ENCODE measurements at regions not wholly inside any gene's neighbourhood (a gene's known extent, or its start where the extent isn't known, plus 50 kb on each side); places are given as distances from the start of the nearest gene placed in this dataset.
"Not testable (repeated sequence)": the region's sequence is repeated elsewhere in the genome, so short reads cannot be mapped to it uniquely, and the experiment has no call there.

- H3K9ac ChIP-seq (ENCODE audit: low read depth, low read length) = no peak overlapping the region
- H3K36me3 ChIP-seq (ENCODE audit: control insufficient read depth, insufficient read depth, low read length) = no peaks in the 10 kb centered on the region
- no peaks in the 10 kb centered on the region for H3K27me3 ChIP-seq (ENCODE audit: control insufficient read depth, insufficient read depth, low read length)
- H3K4me3 ChIP-seq (ENCODE audit: low read depth, low read length) = no peak overlapping the region
- H3K9me3 ChIP-seq (ENCODE audit: control insufficient read depth, insufficient read depth, low read length) = peaks cover 40% of the 10 kb centered on the region
- no peaks in the 10 kb centered on the region for H3K4me1 ChIP-seq (ENCODE audit: control insufficient read depth, insufficient read depth, low read length)
- H3K27ac ChIP-seq (ENCODE audit: low read depth, low read length) = no peak overlapping the region
Measured at GRCh38 chr12:131422187-131422520, 288.7 kb upstream of the SFSWAP start.

- no peaks in the 10 kb centered on the region for H3K27me3 ChIP-seq (ENCODE audit: control insufficient read depth, insufficient read depth, low read length)
- H3K36me3 ChIP-seq (ENCODE audit: control insufficient read depth, insufficient read depth, low read length) = no peaks in the 10 kb centered on the region
- no peaks in the 10 kb centered on the region for H3K4me1 ChIP-seq (ENCODE audit: control insufficient read depth, insufficient read depth, low read length)
- H3K9me3 ChIP-seq (ENCODE audit: control insufficient read depth, insufficient read depth, low read length) = peaks cover 34% of the 10 kb centered on the region
- H3K27ac ChIP-seq (ENCODE audit: low read depth, low read length) = no peak overlapping the region
- H3K9ac ChIP-seq (ENCODE audit: low read depth, low read length) = no peak overlapping the region
- H3K4me3 ChIP-seq (ENCODE audit: low read depth, low read length) = no peak overlapping the region
Measured at GRCh38 chr12:131422744-131423143, 288.1 kb upstream of the SFSWAP start.

GRCh38 chr12:131424270-131424669 is 286.6 kb upstream of the SFSWAP start:
- Histone ChIP-seq H3K27ac (ENCODE audit: low read depth, low read length) (no peak overlapping the region), H3K9me3 (ENCODE audit: control insufficient read depth, insufficient read depth, low read length) (peaks cover 25% of the 10 kb centered on the region), H3K4me1 (ENCODE audit: control insufficient read depth, insufficient read depth, low read length) (no peaks in the 10 kb centered on the region), H3K36me3 (ENCODE audit: control insufficient read depth, insufficient read depth, low read length) (no peaks in the 10 kb centered on the region), H3K9ac (ENCODE audit: low read depth, low read length) (no peak overlapping the region), H3K27me3 (ENCODE audit: control insufficient read depth, insufficient read depth, low read length) (no peaks in the 10 kb centered on the region), H3K4me3 (ENCODE audit: low read depth, low read length) (no peak overlapping the region)

GRCh38 chr12:131425112-131426075 is 285.5 kb upstream of the SFSWAP start:
- H3K9ac ChIP-seq (ENCODE audit: low read depth, low read length) = no peak overlapping the region
- H3K27me3 ChIP-seq (ENCODE audit: control insufficient read depth, insufficient read depth, low read length) = no peaks in the 10 kb centered on the region

GRCh38 chr12:131428091-131428685 is 282.7 kb upstream of the SFSWAP start:
- Histone ChIP-seq H3K9ac (ENCODE audit: low read depth, low read length) (no peak overlapping the region), H3K9me3 (ENCODE audit: control insufficient read depth, insufficient read depth, low read length) (peaks cover 25% of the 10 kb centered on the region), H3K4me1 (ENCODE audit: control insufficient read depth, insufficient read depth, low read length) (no peaks in the 10 kb centered on the region), H3K27me3 (ENCODE audit: control insufficient read depth, insufficient read depth, low read length) (no peaks in the 10 kb centered on the region), H3K27ac (ENCODE audit: low read depth, low read length) (no peak overlapping the region), H3K4me3 (ENCODE audit: low read depth, low read length) (no peak overlapping the region), H3K36me3 (ENCODE audit: control insufficient read depth, insufficient read depth, low read length) (no peaks in the 10 kb centered on the region)

More at GRCh38 chr12:131425112-131426075, 285.5 kb upstream of the SFSWAP start:
- Histone ChIP-seq H3K4me3 (ENCODE audit: low read depth, low read length) (no peak overlapping the region), H3K36me3 (ENCODE audit: control insufficient read depth, insufficient read depth, low read length) (no peaks in the 10 kb centered on the region), H3K9me3 (ENCODE audit: control insufficient read depth, insufficient read depth, low read length) (peaks cover 25% of the 10 kb centered on the region), H3K4me1 (ENCODE audit: control insufficient read depth, insufficient read depth, low read length) (no peaks in the 10 kb centered on the region), H3K27ac (ENCODE audit: low read depth, low read length) (no peak overlapping the region)

GRCh38 chr12:131429221-131429620 is 281.7 kb upstream of the SFSWAP start:
- not testable (repeated sequence) for H3K36me3 ChIP-seq (ENCODE audit: control insufficient read depth, insufficient read depth, low read length); H3K4me1 ChIP-seq (ENCODE audit: control insufficient read depth, insufficient read depth, low read length); H3K9ac ChIP-seq (ENCODE audit: low read depth, low read length); H3K27ac ChIP-seq (ENCODE audit: low read depth, low read length); H3K4me3 ChIP-seq (ENCODE audit: low read depth, low read length); H3K27me3 ChIP-seq (ENCODE audit: control insufficient read depth, insufficient read depth, low read length)
- H3K9me3 ChIP-seq (ENCODE audit: control insufficient read depth, insufficient read depth, low read length) = peaks cover 19% of the 10 kb centered on the region

- not testable (repeated sequence) for H3K27ac ChIP-seq (ENCODE audit: low read depth, low read length); H3K27me3 ChIP-seq (ENCODE audit: control insufficient read depth, insufficient read depth, low read length); H3K36me3 ChIP-seq (ENCODE audit: control insufficient read depth, insufficient read depth, low read length); H3K4me3 ChIP-seq (ENCODE audit: low read depth, low read length); H3K4me1 ChIP-seq (ENCODE audit: control insufficient read depth, insufficient read depth, low read length); H3K9ac ChIP-seq (ENCODE audit: low read depth, low read length)
- peaks cover 14% of the 10 kb centered on the region for H3K9me3 ChIP-seq (ENCODE audit: control insufficient read depth, insufficient read depth, low read length)
Measured at GRCh38 chr12:131429697-131430096, 281.2 kb upstream of the SFSWAP start.

GRCh38 chr12:131430158-131430742 is 280.6 kb upstream of the SFSWAP start:
- H3K36me3 ChIP-seq (ENCODE audit: control insufficient read depth, insufficient read depth, low read length) = no peaks in the 10 kb centered on the region
- no peaks in the 10 kb centered on the region for H3K4me1 ChIP-seq (ENCODE audit: control insufficient read depth, insufficient read depth, low read length)
- H3K4me3 ChIP-seq (ENCODE audit: low read depth, low read length) = no peak overlapping the region
- H3K27me3 ChIP-seq (ENCODE audit: control insufficient read depth, insufficient read depth, low read length) = no peaks in the 10 kb centered on the region; the same call in 1 of the 2 replicates
- H3K9ac ChIP-seq (ENCODE audit: low read depth, low read length) = no peak overlapping the region
- H3K27ac ChIP-seq (ENCODE audit: low read depth, low read length) = no peak overlapping the region
- peaks cover 9% of the 10 kb centered on the region; the same call in 1 of the 2 replicates for H3K9me3 ChIP-seq (ENCODE audit: control insufficient read depth, insufficient read depth, low read length)

GRCh38 chr12:131431126-131431655 is 279.7 kb upstream of the SFSWAP start:
- not testable (repeated sequence) for H3K27me3 ChIP-seq (ENCODE audit: control insufficient read depth, insufficient read depth, low read length); H3K36me3 ChIP-seq (ENCODE audit: control insufficient read depth, insufficient read depth, low read length); H3K9me3 ChIP-seq (ENCODE audit: control insufficient read depth, insufficient read depth, low read length); H3K4me3 ChIP-seq (ENCODE audit: low read depth, low read length); H3K27ac ChIP-seq (ENCODE audit: low read depth, low read length); H3K4me1 ChIP-seq (ENCODE audit: control insufficient read depth, insufficient read depth, low read length); H3K9ac ChIP-seq (ENCODE audit: low read depth, low read length)

- no peak overlapping the region for H3K9ac ChIP-seq (ENCODE audit: low read depth, low read length)
- no peak overlapping the region for H3K4me3 ChIP-seq (ENCODE audit: low read depth, low read length)
- H3K27ac ChIP-seq (ENCODE audit: low read depth, low read length) = no peak overlapping the region
- H3K4me1 ChIP-seq (ENCODE audit: control insufficient read depth, insufficient read depth, low read length) = peaks cover 5% of the 10 kb centered on the region; the same call in 1 of the 2 replicates
- no peaks in the 10 kb centered on the region for H3K36me3 ChIP-seq (ENCODE audit: control insufficient read depth, insufficient read depth, low read length)
- no peaks in the 10 kb centered on the region for H3K9me3 ChIP-seq (ENCODE audit: control insufficient read depth, insufficient read depth, low read length)
- no peaks in the 10 kb centered on the region; the same call in 1 of the 2 replicates for H3K27me3 ChIP-seq (ENCODE audit: control insufficient read depth, insufficient read depth, low read length)
Measured at GRCh38 chr12:131432532-131433260, 278.2 kb upstream of the SFSWAP start.

All from HUES48 (cell line).